ENCODE measurements at regions not wholly inside any gene's neighbourhood (a gene's known extent, or its start where the extent isn't known, plus 50 kb on each side); places are given as distances from the start of the nearest gene placed in this dataset.
A peak's percentile ranks its signal among the peaks of the same experiment; 100 is the strongest.
"Not testable (repeated sequence)": the region's sequence is repeated elsewhere in the genome, so short reads cannot be mapped to it uniquely, and the experiment has no call there.

- DNase-seq (ENCODE audit: low read depth in 2 of 2), result not testable (repeated sequence)
Measured at GRCh38 chr3:195999176-195999575, 82.7 kb downstream of the TFRC start.

GRCh38 chr3:195996314-195996713, 85.6 kb downstream of the TFRC start:
- DNase-seq (ENCODE audit: low read depth in 2 of 2), result not testable (repeated sequence)

- DNase-seq (ENCODE audit: low read depth in 2 of 2), result not testable (repeated sequence)
Measured at GRCh38 chr3:195994343-195994742, 86.0 kb upstream of the TNK2 start.

GRCh38 chr3:195993671-195994070, 85.3 kb upstream of the TNK2 start:
- not testable (repeated sequence) for DNase-seq (ENCODE audit: low read depth in 2 of 2)

GRCh38 chr3:195992956-195993595, 84.7 kb upstream of the TNK2 start:
- DNase-seq (ENCODE audit: low read depth in 2 of 2), result not testable (repeated sequence)

- not testable (repeated sequence) for DNase-seq (ENCODE audit: low read depth in 2 of 2)
Measured at GRCh38 chr3:195991986-195992385, 83.6 kb upstream of the TNK2 start.

- DNase-seq (ENCODE audit: low read depth in 2 of 2), result not testable (repeated sequence)
Measured at GRCh38 chr3:195991243-195991642, 82.9 kb upstream of the TNK2 start.

GRCh38 chr3:195990841-195991174, 82.5 kb upstream of the TNK2 start:
- not testable (repeated sequence) for DNase-seq (ENCODE audit: low read depth in 2 of 2)

- peak; percentile 82 to 89 for DNase-seq (ENCODE audit: low read depth in 2 of 2)
Measured at GRCh38 chr3:195989921-195990840, 81.8 kb upstream of the TNK2 start.

GRCh38 chr3:195989197-195989920, 81.0 kb upstream of the TNK2 start:
- DNase-seq (ENCODE audit: low read depth in 2 of 2), result peak in 1 of 2 donors; percentile 25

GRCh38 chr3:195988764-195989163, 80.4 kb upstream of the TNK2 start:
- not testable (repeated sequence) for DNase-seq (ENCODE audit: low read depth in 2 of 2)

- not testable (repeated sequence) for DNase-seq (ENCODE audit: low read depth in 2 of 2)
Measured at GRCh38 chr3:195987001-195987400, 78.7 kb upstream of the TNK2 start.

GRCh38 chr3:195986576-195986975, 78.2 kb upstream of the TNK2 start:
- DNase-seq (ENCODE audit: low read depth in 2 of 2), result not testable (repeated sequence)

- DNase-seq (ENCODE audit: low read depth in 2 of 2), result not testable (repeated sequence)
Measured at GRCh38 chr3:195985348-195985920, 77.1 kb upstream of the TNK2 start.

- DNase-seq (ENCODE audit: low read depth in 2 of 2), result not testable (repeated sequence)
Measured at GRCh38 chr3:195984392-195985030, 76.2 kb upstream of the TNK2 start.

- DNase-seq (ENCODE audit: low read depth in 2 of 2), result not testable (repeated sequence)
Measured at GRCh38 chr3:195983880-195984279, 75.5 kb upstream of the TNK2 start.

- DNase-seq (ENCODE audit: low read depth in 2 of 2), result not testable (repeated sequence)
Measured at GRCh38 chr3:195982754-195983153, 74.4 kb upstream of the TNK2 start.

GRCh38 chr3:195981778-195982177, 73.4 kb upstream of the TNK2 start:
- DNase-seq (ENCODE audit: low read depth in 2 of 2), result not testable (repeated sequence)

GRCh38 chr3:195979877-195980276, 71.5 kb upstream of the TNK2 start:
- DNase-seq (ENCODE audit: low read depth in 2 of 2), result not testable (repeated sequence)

- DNase-seq (ENCODE audit: low read depth in 2 of 2), result not testable (repeated sequence)
Measured at GRCh38 chr3:195978585-195978984, 70.2 kb upstream of the TNK2 start.

GRCh38 chr3:195976876-195977275, 68.5 kb upstream of the TNK2 start:
- not testable (repeated sequence) for DNase-seq (ENCODE audit: low read depth in 2 of 2)

Data from stimulated activated CD8-positive, alpha-beta memory T cell treated with anti-CD3 and anti-CD28 coated beads, Interleukin-15, amount 100 ng/mL, for 4 hours (primary cell).